KMS-11 (cell line): ENCODE measurements at regions not wholly inside any gene's neighbourhood (a gene's known extent, or its start where the extent isn't known, plus 50 kb on each side); places are given as distances from the start of the nearest gene placed in this dataset.

ENCODE experiments used
- H2AFZ ChIP-seq: fragments of 200-600 bp; sonication (generic); 2 replicates; pipeline ENCODE4 v1.6.1; 2016; ENCODE audit warnings: antibody characterized with exemption, mixed run types, low read depth
- H3K27ac ChIP-seq: fragments of 200-600 bp; sonication (generic); 2 replicates; pipeline ENCODE4 v1.6.1; 2016; ENCODE audit warnings: mild to moderate bottlenecking, mixed run types
- H3K27me3 ChIP-seq: fragments of 200-600 bp; sonication (generic); 2 replicates; pipeline ENCODE4 v1.6.1; 2017; ENCODE audit warnings: mild to moderate bottlenecking, low read depth, mixed run types, moderate library complexity; ENCODE audit not compliant: insufficient read depth
- H3K36me3 ChIP-seq: fragments of 200-600 bp; sonication (generic); 2 replicates; pipeline ENCODE4 v1.6.1; 2017; ENCODE audit warnings: mild to moderate bottlenecking, mixed run types; ENCODE audit not compliant: insufficient read depth
- H3K4me1 ChIP-seq: fragments of 200-600 bp; sonication (generic); 2 replicates; pipeline ENCODE4 v1.6.1; 2016; ENCODE audit warnings: mild to moderate bottlenecking, low read depth, mixed run types; ENCODE audit not compliant: poor library complexity, severe bottlenecking
- H3K4me2 ChIP-seq: fragments of 200-600 bp; sonication (generic); 2 replicates; pipeline ENCODE4 v1.7.0; 2016; ENCODE audit warnings: mild to moderate bottlenecking, mixed run types
- H3K4me3 ChIP-seq: fragments of 200-600 bp; sonication (generic); IDR thresholded peaks from 2 replicates; pipeline ENCODE4 v1.6.1; 2017; ENCODE audit warnings: low read depth, low read length, mixed read lengths; ENCODE audit not compliant: insufficient read depth
- H3K79me2 ChIP-seq: fragments of 200-600 bp; sonication (generic); 2 replicates; pipeline ENCODE4 v1.6.1; 2016; ENCODE audit warnings: low read depth, mixed run types; ENCODE audit not compliant: insufficient read depth
- H3K9ac ChIP-seq: fragments of 200-600 bp; sonication (generic); 2 replicates; pipeline ENCODE4 v1.6.1; 2016; ENCODE audit warnings: mild to moderate bottlenecking, mixed run types
- H4K20me1 ChIP-seq: fragments of 200-600 bp; sonication (generic); 2 replicates; pipeline ENCODE4 v1.6.1; 2016; ENCODE audit warnings: mild to moderate bottlenecking, mixed run types; ENCODE audit not compliant: insufficient read depth
- CTCF ChIP-seq: fragments of 200-600 bp; sonication (generic); conservative IDR thresholded peaks from 2 replicates; pipeline ENCODE4 v1.6.1; 2017; ENCODE audit warnings: low read depth, mild to moderate bottlenecking, antibody characterized with exemption, low read length, moderate library complexity, mixed read lengths

DNA sequence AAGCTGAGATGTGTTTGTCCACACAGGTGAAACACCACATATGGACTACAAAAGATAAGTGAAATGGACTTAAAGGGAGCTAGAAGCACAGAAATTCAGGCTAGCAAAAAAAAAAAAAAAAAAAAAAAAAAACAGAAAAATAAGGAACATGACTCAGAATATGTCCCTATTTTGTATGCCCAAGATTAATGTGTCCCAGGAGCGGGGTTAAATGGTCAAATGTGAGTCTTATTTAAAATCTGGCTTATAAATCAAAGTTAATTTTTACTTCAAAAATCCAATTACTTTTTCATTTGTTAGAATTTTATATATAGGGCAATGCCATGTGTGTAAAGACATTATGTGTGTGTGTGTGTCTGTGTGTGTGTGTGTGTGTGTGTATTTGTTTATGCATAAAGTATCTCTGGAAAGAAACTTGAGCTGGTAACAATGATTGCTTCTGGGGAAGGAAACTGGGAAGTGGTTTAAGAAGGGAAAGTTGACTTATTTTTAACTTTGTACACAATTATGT, 986.5 kb downstream of the ROBO2 start:
- no peaks in the 10 kb centered on the region for H3K27me3 ChIP-seq
- no peak overlapping the region for H3K4me3 ChIP-seq
- H3K9ac ChIP-seq: no peak overlapping the region
- no peak overlapping the region for H3K4me2 ChIP-seq
- no peak overlapping the region for H2AFZ ChIP-seq
- no peaks in the 10 kb centered on the region for H3K36me3 ChIP-seq
- no peak overlapping the region for H3K27ac ChIP-seq
- no peaks in the 10 kb centered on the region for H4K20me1 ChIP-seq
- H3K4me1 ChIP-seq: no peaks in the 10 kb centered on the region
- no peaks in the 10 kb centered on the region for H3K79me2 ChIP-seq
- TF ChIP-seq CTCF: no peak

GRCh38 chr3:78029775-78030174, 989.9 kb downstream of the ROBO2 start:
- H4K20me1 ChIP-seq: no peaks in the 10 kb centered on the region

GRCh38 chr3:78035131-78035641, 995.3 kb downstream of the ROBO2 start:
- Histone ChIP-seq H3K27me3 (no peaks in the 10 kb centered on the region), H3K79me2 (no peaks in the 10 kb centered on the region), H2AFZ (no peak overlapping the region), H3K27ac (no peak overlapping the region), H3K4me3 (no peak overlapping the region), H3K4me1 (no peaks in the 10 kb centered on the region), H3K9ac (no peak overlapping the region), H3K36me3 (no peaks in the 10 kb centered on the region), H3K4me2 (no peak overlapping the region), H4K20me1 (no peaks in the 10 kb centered on the region)
- no peak for TF ChIP-seq CTCF

More at GRCh38 chr3:78029775-78030174, 989.9 kb downstream of the ROBO2 start:
- Histone ChIP-seq H3K4me1 (no peaks in the 10 kb centered on the region), H3K4me3 (no peak overlapping the region), H3K27ac (no peak overlapping the region), H3K9ac (no peak overlapping the region), H3K27me3 (no peaks in the 10 kb centered on the region), H3K79me2 (no peaks in the 10 kb centered on the region), H2AFZ (no peak overlapping the region), H3K4me2 (no peak overlapping the region), H3K36me3 (no peaks in the 10 kb centered on the region)
- TF ChIP-seq CTCF: no peak

GRCh38 chr3:78041486-78041885, 1001.6 kb downstream of the ROBO2 start:
- Histone ChIP-seq H3K27me3 (no peaks in the 10 kb centered on the region), H3K36me3 (no peaks in the 10 kb centered on the region), H2AFZ (no peak overlapping the region), H3K9ac (no peak overlapping the region), H3K4me1 (no peaks in the 10 kb centered on the region), H3K79me2 (no peaks in the 10 kb centered on the region), H3K4me2 (no peak overlapping the region), H3K27ac (no peak overlapping the region), H3K4me3 (no peak overlapping the region), H4K20me1 (no peaks in the 10 kb centered on the region)
- TF ChIP-seq CTCF: no peak
